SK-N-MC (cell line): ENCODE measurements at regions not wholly inside any gene's neighbourhood (a gene's known extent, or its start where the extent isn't known, plus 50 kb on each side); places are given as distances from the start of the nearest gene placed in this dataset.

Experiments
- DNase-seq: peaks from one replicate; pipeline ENCODE4 v3.0.0-alpha.2; 2011; ENCODE audit warnings: low read depth, low spot score
- H3K27ac ChIP-seq: fragments of 200-600 bp; sonication (generic); 2 replicates; pipeline ENCODE4 v1.5.1; 2016; ENCODE audit warnings: mixed run types
- H3K36me3 ChIP-seq: fragments of 200-600 bp; sonication (generic); 2 replicates; pipeline ENCODE4 v1.6.1; 2017; ENCODE audit warnings: antibody characterized with exemption, low read length, mixed read lengths; ENCODE audit not compliant: insufficient read depth
- H3K4me3 ChIP-seq: fragments of 200-600 bp; sonication (generic); 2 replicates; pipeline ENCODE4 v1.5.1; 2016
- H3K9ac ChIP-seq: fragments of 200-600 bp; sonication (generic); 2 replicates; pipeline ENCODE4 v1.8.0; 2017; ENCODE audit warnings: mixed run types, mixed read lengths; ENCODE audit not compliant: insufficient read length
- H3K9me3 ChIP-seq: fragments of 200-600 bp; sonication (generic); 2 replicates; pipeline ENCODE4 v1.6.1; 2017; ENCODE audit warnings: low read depth, mild to moderate bottlenecking, antibody characterized with exemption, low read length, moderate library complexity, mixed read lengths
- EZH2 ChIP-seq: fragments of 200-600 bp; sonication (generic); IDR thresholded peaks from one replicate; pipeline ENCODE4 v1.6.1; 2017; ENCODE audit warnings: antibody characterized with exemption
- FOXP2 ChIP-seq: optimal IDR thresholded peaks from 2 replicates; pipeline ENCODE3; 2011; ENCODE audit warnings: mild to moderate bottlenecking, moderate library complexity; ENCODE audit not compliant: insufficient read depth; ENCODE audit errors: extremely low read length, control extremely low read depth
- POLR2AphosphoS5 ChIP-seq: IDR thresholded peaks from 2 replicates; pipeline ENCODE4 v1.6.1; 2012; ENCODE audit warnings: mild to moderate bottlenecking, low read depth, low read length, borderline replicate concordance

DNA sequence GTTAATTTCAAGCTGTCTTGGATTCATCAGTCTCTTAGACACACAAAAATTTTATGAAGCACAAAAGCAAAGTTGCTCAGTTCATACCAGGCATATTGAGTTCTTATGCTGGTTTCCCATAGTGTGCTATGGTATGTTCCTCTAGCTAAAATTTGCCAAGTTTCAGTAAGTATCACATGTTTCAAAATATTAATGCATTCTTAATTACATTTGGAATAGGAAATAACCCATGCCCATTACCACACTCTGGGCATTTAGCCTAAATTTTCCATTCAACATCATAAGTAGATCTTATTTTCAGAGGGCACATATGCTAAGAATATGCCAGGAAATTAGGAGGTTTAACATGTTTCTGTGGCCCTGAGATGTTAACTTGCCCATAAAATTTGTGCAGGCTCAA lies 289.9 kb downstream of the SHOX2 start:
- no peak for TF ChIP-seq POLR2AphosphoS5
- no peak for TF ChIP-seq EZH2
- no peak for TF ChIP-seq FOXP2
- no peak overlapping the region for H3K27ac ChIP-seq
- H3K9ac ChIP-seq = no peak overlapping the region
- DNase-seq = no peak
- no peaks in the 10 kb centered on the region for H3K9me3 ChIP-seq
- H3K4me3 ChIP-seq = no peak overlapping the region
- no peaks in the 10 kb centered on the region for H3K36me3 ChIP-seq

DNA sequence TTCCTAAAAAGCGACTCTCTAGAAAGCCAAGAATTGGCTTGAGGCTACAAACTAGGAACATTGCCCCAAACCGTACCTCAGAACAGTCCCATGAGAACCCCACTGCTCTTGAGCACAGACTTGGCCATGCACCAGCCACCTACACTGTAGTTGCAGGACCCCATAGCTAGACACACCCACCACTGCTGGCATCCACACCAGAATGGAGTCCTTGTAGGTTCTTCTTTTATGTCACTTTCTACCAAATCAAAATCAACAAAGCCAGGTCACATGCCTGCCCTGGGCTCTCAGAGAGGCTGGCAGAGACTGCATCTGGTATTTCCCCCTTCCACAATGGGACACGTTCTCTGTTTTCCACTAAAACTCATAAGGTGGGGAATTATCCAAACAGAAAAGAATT lies 290.5 kb downstream of the SHOX2 start:
- Histone ChIP-seq H3K4me3 (no peak overlapping the region), H3K36me3 (no peaks in the 10 kb centered on the region), H3K9me3 (no peaks in the 10 kb centered on the region), H3K27ac (no peak overlapping the region), H3K9ac (no peak overlapping the region)
- DNase-seq = no peak
- TF ChIP-seq POLR2AphosphoS5 (no peak), EZH2 (no peak), FOXP2 (no peak)

DNA sequence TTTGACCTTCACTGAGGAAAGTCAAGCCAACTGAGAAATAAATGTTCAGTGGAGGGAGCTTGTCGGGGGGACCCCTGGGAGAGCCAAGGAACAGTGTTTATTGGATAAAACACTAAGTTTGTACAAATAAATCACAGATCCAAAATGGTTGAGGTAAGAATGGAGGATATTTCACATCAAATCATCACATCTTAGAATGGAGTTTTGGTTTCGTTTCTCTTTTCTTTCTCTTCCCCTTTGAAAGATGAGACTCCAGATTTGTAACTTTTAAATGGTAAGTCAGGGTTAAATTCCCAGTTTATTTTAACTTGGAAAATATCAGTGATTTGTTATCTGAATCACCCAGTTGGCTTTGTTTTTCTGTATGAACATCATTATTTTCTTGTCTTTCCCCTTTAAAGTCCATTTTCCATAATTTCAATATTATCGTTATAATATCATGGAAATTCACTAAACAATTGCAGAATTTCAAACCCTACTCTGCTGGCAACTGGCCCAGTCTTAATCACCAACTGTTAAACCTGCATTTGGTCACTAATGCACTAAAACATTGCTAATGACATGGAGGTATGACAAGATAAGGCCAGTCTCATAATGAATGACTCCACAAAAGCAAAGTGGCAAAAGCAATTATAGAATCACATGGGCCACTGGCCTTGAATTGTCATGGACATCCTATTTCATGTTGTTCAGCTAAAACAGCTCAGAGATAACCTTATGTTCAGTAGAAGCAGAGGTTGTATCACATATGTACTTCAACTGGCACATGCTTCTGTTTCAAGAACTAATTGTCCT lies 295.1 kb downstream of the SHOX2 start:
- no peak for DNase-seq
- TF ChIP-seq FOXP2 = no peak
- no peak for TF ChIP-seq POLR2AphosphoS5
- no peak for TF ChIP-seq EZH2
- Histone ChIP-seq H3K27ac (no peak overlapping the region), H3K9ac (no peak overlapping the region), H3K4me3 (no peak overlapping the region), H3K9me3 (no peaks in the 10 kb centered on the region), H3K36me3 (no peaks in the 10 kb centered on the region)

DNA sequence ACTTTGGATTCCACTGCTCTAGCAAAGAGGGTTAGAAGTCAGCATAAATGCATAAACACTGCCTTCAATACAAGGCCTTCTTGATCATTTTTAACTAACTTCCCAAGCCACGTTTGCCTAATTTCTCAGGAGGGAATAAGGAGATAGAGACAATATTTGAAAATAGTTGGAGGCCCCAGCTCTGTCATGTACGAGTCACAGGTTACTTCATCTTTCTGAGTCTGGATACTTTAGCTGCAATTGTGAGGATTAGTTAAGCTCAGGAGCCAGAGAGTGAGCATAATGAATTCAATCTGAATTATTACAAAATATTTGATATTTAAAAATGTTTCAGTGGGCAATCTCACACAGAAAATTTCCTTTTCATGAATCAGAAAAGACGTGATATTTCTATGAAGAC lies 298.9 kb downstream of the SHOX2 start:
- H3K9ac ChIP-seq = no peak overlapping the region
- H3K9me3 ChIP-seq = no peaks in the 10 kb centered on the region
- TF ChIP-seq EZH2 (no peak), FOXP2 (no peak), POLR2AphosphoS5 (no peak)
- no peak overlapping the region for H3K27ac ChIP-seq
- H3K4me3 ChIP-seq = no peak overlapping the region
- no peak for DNase-seq
- no peaks in the 10 kb centered on the region for H3K36me3 ChIP-seq

DNA sequence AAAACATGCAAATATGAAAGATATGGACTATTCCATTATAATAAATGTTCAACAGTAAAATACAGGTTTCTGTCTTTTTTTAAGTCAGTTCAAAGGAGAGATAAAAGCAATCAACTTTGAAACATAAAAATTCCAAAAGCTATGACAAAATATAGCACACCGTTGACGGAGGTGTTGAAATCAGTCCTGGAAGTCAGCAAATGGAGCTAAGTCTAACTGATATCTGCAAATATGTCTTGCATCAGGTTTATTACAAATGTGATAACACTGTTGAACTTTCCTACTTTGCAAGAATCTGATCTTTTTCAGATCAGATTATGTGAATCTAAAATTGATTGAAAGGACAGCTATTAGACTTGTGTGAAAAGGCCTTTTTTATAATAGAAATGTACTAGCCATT lies 300.7 kb downstream of the SHOX2 start:
- no peaks in the 10 kb centered on the region for H3K36me3 ChIP-seq
- H3K4me3 ChIP-seq = no peak overlapping the region
- H3K9ac ChIP-seq = no peak overlapping the region
- H3K9me3 ChIP-seq = no peaks in the 10 kb centered on the region
- no peak for TF ChIP-seq FOXP2
- no peak for TF ChIP-seq POLR2AphosphoS5
- TF ChIP-seq EZH2 = no peak
- no peak overlapping the region for H3K27ac ChIP-seq
- DNase-seq = no peak

DNA sequence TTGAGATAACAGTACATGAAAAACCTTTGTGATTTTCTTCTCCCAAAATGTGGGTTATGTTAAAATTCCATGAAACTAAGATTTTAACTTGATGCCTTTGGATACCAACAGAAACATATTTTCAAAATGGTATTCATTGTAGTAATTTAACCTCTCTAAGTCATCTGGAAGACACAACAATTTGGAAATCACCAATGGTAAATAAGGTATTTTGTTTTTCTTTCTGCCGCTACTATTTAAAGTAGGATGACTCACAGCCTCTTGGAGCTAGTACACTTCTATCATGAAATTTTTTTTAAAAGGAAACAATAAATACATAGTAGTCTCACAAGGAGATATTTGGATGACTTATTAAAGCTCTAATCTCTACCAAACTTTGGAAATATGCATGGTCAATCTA lies 291.6 kb upstream of the VEPH1 start:
- no peak overlapping the region for H3K9ac ChIP-seq
- no peak for DNase-seq
- no peak overlapping the region for H3K27ac ChIP-seq
- TF ChIP-seq FOXP2 (no peak), POLR2AphosphoS5 (no peak), EZH2 (no peak)
- H3K36me3 ChIP-seq = no peaks in the 10 kb centered on the region
- H3K4me3 ChIP-seq = no peak overlapping the region
- H3K9me3 ChIP-seq = no peaks in the 10 kb centered on the region

DNA sequence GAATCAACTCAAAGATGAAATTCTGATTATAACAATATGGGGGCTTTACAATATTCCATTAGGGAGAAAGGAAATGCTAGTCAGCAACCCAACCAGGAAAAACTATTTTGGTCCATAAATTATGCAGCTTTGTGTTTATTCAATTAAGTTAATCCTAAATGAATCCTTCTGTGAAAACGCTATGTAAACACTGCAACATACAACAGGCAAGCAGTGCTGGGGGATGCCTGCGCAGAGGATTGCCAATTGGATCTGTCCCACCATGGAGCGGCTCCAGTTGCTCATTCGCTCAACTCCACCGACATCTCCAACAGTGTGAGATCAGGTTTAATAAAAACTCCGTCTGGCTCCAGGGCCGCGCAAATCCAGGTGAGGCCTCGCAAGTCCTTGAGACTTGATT lies 290.5 kb upstream of the VEPH1 start:
- Histone ChIP-seq H3K9ac (no peak overlapping the region), H3K9me3 (no peaks in the 10 kb centered on the region), H3K4me3 (no peak overlapping the region), H3K27ac (no peak overlapping the region), H3K36me3 (no peaks in the 10 kb centered on the region)
- DNase-seq = no peak
- TF ChIP-seq FOXP2 = no peak

DNA sequence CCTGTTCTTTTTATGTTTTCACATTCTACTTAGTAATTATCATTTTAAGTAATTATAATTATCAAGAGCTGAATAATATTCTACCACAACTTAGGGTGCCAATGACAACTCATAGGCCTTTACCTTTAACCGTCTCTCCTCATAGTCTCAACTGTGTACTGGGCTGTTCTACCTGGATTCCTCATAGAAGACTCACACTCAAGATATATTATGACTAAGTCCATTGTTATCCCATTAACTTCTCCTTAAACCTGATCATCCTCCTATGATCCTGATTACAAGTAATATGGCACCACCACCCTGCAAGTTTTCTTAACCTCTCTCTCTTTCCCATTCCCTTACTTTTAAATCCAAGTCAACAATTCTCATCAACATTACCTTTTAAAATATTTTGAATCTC lies 285.9 kb upstream of the VEPH1 start:
- Histone ChIP-seq H3K9me3 (no peaks in the 10 kb centered on the region), H3K9ac (no peak overlapping the region), H3K27ac (no peak overlapping the region), H3K4me3 (no peak overlapping the region), H3K36me3 (no peaks in the 10 kb centered on the region)
- no peak for DNase-seq
- TF ChIP-seq POLR2AphosphoS5 (no peak), EZH2 (no peak), FOXP2 (no peak)

DNA sequence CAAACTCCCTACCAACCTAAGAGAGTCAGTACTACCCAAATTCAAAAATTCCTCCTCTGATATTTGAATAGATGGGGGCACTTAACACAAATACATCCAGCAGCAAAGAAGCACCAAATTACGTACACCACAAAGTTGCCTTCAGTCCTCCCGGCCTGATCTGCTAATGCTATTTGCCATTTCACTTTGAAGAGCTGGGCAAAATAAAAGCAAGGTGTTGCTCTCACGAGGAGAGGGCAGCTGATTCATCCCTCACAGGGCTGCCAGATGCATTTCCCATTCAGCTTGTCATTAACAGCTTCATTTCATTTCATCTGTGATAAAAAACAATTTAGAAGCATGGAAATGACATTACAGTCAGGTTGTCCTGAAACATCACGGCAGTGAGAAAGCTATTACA lies 283.4 kb upstream of the VEPH1 start:
- Histone ChIP-seq H3K4me3 (no peak overlapping the region), H3K9me3 (no peaks in the 10 kb centered on the region), H3K27ac (no peak overlapping the region), H3K9ac (no peak overlapping the region), H3K36me3 (no peaks in the 10 kb centered on the region)
- no peak for DNase-seq
- TF ChIP-seq EZH2 = no peak
- TF ChIP-seq POLR2AphosphoS5 = no peak
- no peak for TF ChIP-seq FOXP2
